IMR-90 (cell line): ENCODE measurements at regions not wholly inside any gene's neighbourhood (a gene's known extent, or its start where the extent isn't known, plus 50 kb on each side); places are given as distances from the start of the nearest gene placed in this dataset.

Experiments used
- ATAC-seq: fragments of 200-7000 bp; cut with Tn5 transposase; 2 replicates; pipeline ENCODE4 v1.9.1; 2020; ENCODE audit warnings: low read depth, mild to moderate bottlenecking, moderate library complexity
- BruUV-seq: library from RNA; stranded (reverse); fragments of 400-500 nt; replicated peaks from 2 replicates; lab custom pipeline; 2021; lab: Mats Ljungman, UMichigan
- CTCF ChIA-PET: fragments of 300-600 bp; formaldehyde crosslinking; extraction: SDS; loops from one replicate; lab custom pipeline; 2021; ENCODE audit warnings: antibody characterized with exemption; lab: Yijun Ruan, JAX
- POLR2A ChIA-PET: fragments of 300-600 bp; sonication (Branson Sonifier 250); formaldehyde crosslinking; loops from one replicate; lab custom pipeline; 2022; ENCODE audit warnings: antibody characterized with exemption; ENCODE audit not compliant: unreplicated experiment; lab: Charles Lee
- DNase-seq: peaks from one replicate; pipeline ENCODE4 v3.0.0; 2013
- H2AFZ ChIP-seq: replicated peaks from 2 replicates; pipeline ENCODE3; 2013; ENCODE audit warnings: low read length, mild to moderate bottlenecking; ENCODE audit not compliant: poor library complexity
- H2AK5ac ChIP-seq: 2 replicates; pipeline ENCODE4 v1.6.1; 2013; ENCODE audit warnings: low read depth, low read length, inconsistent platforms
- H2AK9ac ChIP-seq: replicated peaks from 2 replicates; pipeline ENCODE3; 2013; ENCODE audit warnings: mild to moderate bottlenecking, low read depth, low read length, moderate library complexity; ENCODE audit not compliant: poor library complexity
- H2BK120ac ChIP-seq: 2 replicates; pipeline ENCODE4 v1.6.1; 2013; ENCODE audit warnings: low read depth, low read length, inconsistent platforms
- H2BK15ac ChIP-seq: 3 replicates; pipeline ENCODE4 v1.6.1; 2013; ENCODE audit warnings: low read depth, low read length, inconsistent platforms
- H2BK20ac ChIP-seq: 2 replicates; pipeline ENCODE4 v1.6.1; 2013; ENCODE audit warnings: low read depth, mild to moderate bottlenecking, inconsistent platforms, low read length, moderate library complexity
- H2BK5ac ChIP-seq: 2 replicates; pipeline ENCODE4 v1.6.1; 2013; ENCODE audit warnings: mild to moderate bottlenecking, low read depth, low read length, inconsistent platforms; ENCODE audit not compliant: poor library complexity, severe bottlenecking
- H3K14ac ChIP-seq: replicated peaks from 2 replicates; pipeline ENCODE4 v1.6.1; 2013; ENCODE audit warnings: low read depth, low read length, inconsistent platforms
- H3K18ac ChIP-seq: 2 replicates; pipeline ENCODE4 v1.6.1; 2013; ENCODE audit warnings: low read depth, low read length, control low read depth
- H3K23ac ChIP-seq: 2 replicates; pipeline ENCODE4 v1.6.1; 2013; ENCODE audit warnings: low read depth, low read length, inconsistent platforms
- H3K27ac ChIP-seq: 2 replicates; pipeline ENCODE4 v1.5.1; 2013; ENCODE audit warnings: mild to moderate bottlenecking, control low read depth, low read length; ENCODE audit not compliant: insufficient read depth
- H3K27me3 ChIP-seq: 2 replicates; pipeline ENCODE4 v1.6.1; 2013; ENCODE audit warnings: low read length; ENCODE audit not compliant: control insufficient read depth, insufficient read depth
- H3K36me3 ChIP-seq: 2 replicates; pipeline ENCODE4 v1.6.1; 2013; ENCODE audit warnings: low read length, mixed read lengths; ENCODE audit not compliant: control insufficient read depth, insufficient read depth
- H3K4ac ChIP-seq: 2 replicates; pipeline ENCODE4 v1.6.1; 2013; ENCODE audit warnings: low read depth, low read length, inconsistent platforms
- H3K4me1 ChIP-seq: 2 replicates; pipeline ENCODE4 v1.6.1; 2013; ENCODE audit warnings: low read length, mixed read lengths; ENCODE audit not compliant: control insufficient read depth, insufficient read depth
- H3K4me2 ChIP-seq: 2 replicates; pipeline ENCODE4 v1.6.1; 2013; ENCODE audit warnings: low read depth, mild to moderate bottlenecking, control low read depth, low read length, moderate library complexity
- H3K4me3 ChIP-seq: 2 replicates; pipeline ENCODE4 v1.5.1; 2013; ENCODE audit warnings: low read depth, mild to moderate bottlenecking, control low read depth, low read length, moderate library complexity; ENCODE audit not compliant: insufficient read depth
- H3K56ac ChIP-seq: 2 replicates; pipeline ENCODE4 v1.6.1; 2013; ENCODE audit warnings: low read length, inconsistent platforms; ENCODE audit not compliant: insufficient read depth; ENCODE audit errors: extremely low read depth
- H3K79me1 ChIP-seq, 2 experiments: 2 replicates each; pipeline ENCODE4 v1.6.1; 2013; ENCODE audit warnings: low read length in 2 of 2, inconsistent platforms in 1 of 2, low read depth in 1 of 2
- H3K9ac ChIP-seq: 2 replicates; pipeline ENCODE4 v1.6.1; 2013; ENCODE audit warnings: low read depth, low read length, control low read depth
- H3K9me1 ChIP-seq: 2 replicates; pipeline ENCODE4 v1.6.1; 2013; ENCODE audit warnings: low read length, inconsistent platforms; ENCODE audit not compliant: insufficient read depth
- H3K9me3 ChIP-seq: 2 replicates; pipeline ENCODE4 v1.6.1; 2013; ENCODE audit warnings: low read length; ENCODE audit not compliant: control insufficient read depth, insufficient read depth
- H4K20me1 ChIP-seq: 2 replicates; pipeline ENCODE4 v1.6.1; 2013; ENCODE audit warnings: low read length, inconsistent platforms; ENCODE audit not compliant: insufficient read depth
- H4K5ac ChIP-seq: 2 replicates; pipeline ENCODE4 v1.6.1; 2013; ENCODE audit warnings: mild to moderate bottlenecking, low read depth, low read length, control low read depth
- H4K8ac ChIP-seq, 2 experiments: 2 replicates each; pipeline ENCODE4 v1.6.1; 2013; ENCODE audit warnings: low read depth in 2 of 2, low read length in 2 of 2, control low read depth in 1 of 2, inconsistent platforms in 1 of 2
- H4K91ac ChIP-seq: 2 replicates; pipeline ENCODE4 v1.6.1; 2013; ENCODE audit warnings: low read depth, low read length, inconsistent platforms; ENCODE audit not compliant: insufficient read depth
- CTCF ChIP-seq: conservative IDR thresholded peaks from 2 replicates; pipeline ENCODE4 v1.5.1; 2012; ENCODE audit warnings: mild to moderate bottlenecking, low read depth, low read length, improper control_type of control experiment
- MAFK ChIP-seq: IDR thresholded peaks from 2 replicates; pipeline ENCODE4 v1.6.1; 2012; ENCODE audit warnings: low read depth, low read length, improper control_type of control experiment
- MXI1 ChIP-seq: IDR thresholded peaks from 2 replicates; pipeline ENCODE4 v1.6.1; 2012; ENCODE audit warnings: low read depth, mild to moderate bottlenecking, low read length, moderate library complexity, borderline replicate concordance
- RAD21 ChIP-seq: IDR thresholded peaks from 2 replicates; pipeline ENCODE4 v1.6.1; 2012; ENCODE audit warnings: low read length, improper control_type of control experiment
- SMC3 ChIP-seq: fragments of 150-350 bp; IDR thresholded peaks from 2 replicates; pipeline ENCODE4 v1.6.1; 2016; ENCODE audit warnings: low read depth, mild to moderate bottlenecking, antibody characterized with exemption, low read length, moderate library complexity
- WGBS, 2 experiments: methylation state at CpG; one replicate each; pipeline versions ENCODE4 v1.1.5 to v1.1.7; 2013; ENCODE audit warnings: missing lambda C conversion rate in 2 of 2; ENCODE audit not compliant: insufficient read length in 1 of 2; ENCODE audit errors: extremely low coverage in 2 of 2; 5-methylcytosine and 5-hydroxymethylcytosine counted together
- dilution Hi-C: fragments of 300-500 bp; cut with HindIII; formaldehyde crosslinking; loops from one replicate; pipeline ENCODE4 v1.14.3; 2018; ENCODE audit warnings: low sequenced_read_pairs; ENCODE audit not compliant: unreplicated experiment
- in situ Hi-C: fragments of 300-500 bp; cut with MboI; formaldehyde crosslinking; loops from 3 replicates; pipeline ENCODE4 v1.14.3; 2019; ENCODE audit warnings: low sequenced_read_pairs, inconsistent platforms, mixed read lengths
- intact Hi-C: fragments of 100-400 bp; cut with micrococcal nuclease; formaldehyde crosslinking; loops from 2 replicates; pipeline ENCODE4 v1.10.0; 2022
- TF ChIP-seq, protein P1 (sequence below): fragments of 150-350 bp; IDR thresholded peaks from 2 replicates; pipeline ENCODE4 v1.6.1; 2016; ENCODE audit warnings: low read depth, mild to moderate bottlenecking, low read length, moderate library complexity, borderline replicate concordance

GRCh38 chr21:27476696-27477095 lies 509.8 kb upstream of the ADAMTS5 start:
- H3K14ac ChIP-seq = no peak overlapping the region
- H4K8ac ChIP-seq = no peak overlapping the region
- H2BK120ac ChIP-seq = no peak overlapping the region
- no peak overlapping the region for H3K4ac ChIP-seq
- H2AK5ac ChIP-seq = no peak overlapping the region
- H3K36me3 ChIP-seq = no peaks in the 10 kb centered on the region
- H4K91ac ChIP-seq = no peak overlapping the region
- no CpG with 5 or more reads among the region's 1 CpG for WGBS, 2 experiments
- no peak overlapping the region for H3K4me2 ChIP-seq
- no peak overlapping the region for H2BK15ac ChIP-seq
- H2BK20ac ChIP-seq = no peak overlapping the region
- H3K27me3 ChIP-seq = no peaks in the 10 kb centered on the region
- H3K27ac ChIP-seq = no peak overlapping the region
- H3K4me3 ChIP-seq = no peak overlapping the region
- dilution Hi-C loops = no loop called here
- H3K23ac ChIP-seq = no peak overlapping the region
- H2AFZ ChIP-seq = no peak overlapping the region
- H3K9me1 ChIP-seq = no peaks in the 10 kb centered on the region
- H2AK9ac ChIP-seq = no peak overlapping the region
- intact Hi-C loops = loop anchor here (1.0 to 5.0 kb wide), 6 partner anchors 224 to 861 kb away; partner anchors contain the start of gene ADAMTS5
- H3K9ac ChIP-seq = no peak overlapping the region
- ATAC-seq = peak; percentile 83
- H4K5ac ChIP-seq = no peak overlapping the region
- ChIA-PET POLR2A (no interaction called here), CTCF (interaction anchor here (0.7 to 1.4 kb wide), 3 partner anchors 8 to 328 kb away, joined by 3 to 4 read pairs (median 3); no protein-coding TSS in a partner anchor)
- H3K18ac ChIP-seq = no peak overlapping the region
- BruUV-seq = no TSS peak
- H3K9me3 ChIP-seq = peaks cover 4% of the 10 kb centered on the region; the same call in 1 of the 2 replicates
- no peak for TF ChIP-seq MXI1
- peak; percentile 74 for TF ChIP-seq RAD21
- no peak for TF ChIP-seq MAFK
- TF ChIP-seq CTCF = peak; percentile 61
- TF ChIP-seq SMC3 = peak; percentile 60
- TF ChIP-seq, protein P1, sequence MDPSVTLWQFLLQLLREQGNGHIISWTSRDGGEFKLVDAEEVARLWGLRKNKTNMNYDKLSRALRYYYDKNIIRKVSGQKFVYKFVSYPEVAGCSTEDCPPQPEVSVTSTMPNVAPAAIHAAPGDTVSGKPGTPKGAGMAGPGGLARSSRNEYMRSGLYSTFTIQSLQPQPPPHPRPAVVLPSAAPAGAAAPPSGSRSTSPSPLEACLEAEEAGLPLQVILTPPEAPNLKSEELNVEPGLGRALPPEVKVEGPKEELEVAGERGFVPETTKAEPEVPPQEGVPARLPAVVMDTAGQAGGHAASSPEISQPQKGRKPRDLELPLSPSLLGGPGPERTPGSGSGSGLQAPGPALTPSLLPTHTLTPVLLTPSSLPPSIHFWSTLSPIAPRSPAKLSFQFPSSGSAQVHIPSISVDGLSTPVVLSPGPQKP = no peak
- no peaks in the 10 kb centered on the region for H4K20me1 ChIP-seq
- no peaks in the 10 kb centered on the region for H3K79me1 ChIP-seq
- H3K56ac ChIP-seq = no peak overlapping the region
- DNase-seq = peak; percentile 62
- in situ Hi-C loops = no loop called here
- peak overlapping the region; percentile 5 for H2BK5ac ChIP-seq
- H3K4me1 ChIP-seq = peaks cover 6% of the 10 kb centered on the region
